Fibroblast of lung (primary cell): ENCODE measurements at regions not wholly inside any gene's neighbourhood (a gene's known extent, or its start where the extent isn't known, plus 50 kb on each side); places are given as distances from the start of the nearest gene placed in this dataset.

Experiments
- CTCF ChIP-seq, 2 donors: IDR thresholded peaks in 1 of 2; conservative IDR thresholded peaks in 1 of 2; 1 replicate in 1 of 2; 2 replicates in 1 of 2; pipeline ENCODE4 v1.5.1; 2011 to 2012; ENCODE audit warnings: low read length in 2 of 2, control low read depth in 1 of 2, inconsistent platforms in 1 of 2, low read depth in 1 of 2, mild to moderate bottlenecking in 1 of 2
- EZH2 ChIP-seq: IDR thresholded peaks from 2 replicates; pipeline ENCODE4 v1.5.1; 2012; ENCODE audit warnings: low read length, control low read depth, mild to moderate bottlenecking; ENCODE audit errors: missing control alignments

GRCh38 chr1:4062560-4062959, 162.5 kb upstream of the C1orf174 start:
- TF ChIP-seq CTCF (conservative IDR thresholded peaks at IDR 0.05 in 1 of 2, IDR thresholded peaks at IDR 0.05 in 1 of 2; ENCODE audit: low read depth in 1 of 2, low read length in 2 of 2) (no peak), EZH2 (no peak)
